ENCODE measurements at regions not wholly inside any gene's neighbourhood (a gene's known extent, or its start where the extent isn't known, plus 50 kb on each side); places are given as distances from the start of the nearest gene placed in this dataset.

DNA sequence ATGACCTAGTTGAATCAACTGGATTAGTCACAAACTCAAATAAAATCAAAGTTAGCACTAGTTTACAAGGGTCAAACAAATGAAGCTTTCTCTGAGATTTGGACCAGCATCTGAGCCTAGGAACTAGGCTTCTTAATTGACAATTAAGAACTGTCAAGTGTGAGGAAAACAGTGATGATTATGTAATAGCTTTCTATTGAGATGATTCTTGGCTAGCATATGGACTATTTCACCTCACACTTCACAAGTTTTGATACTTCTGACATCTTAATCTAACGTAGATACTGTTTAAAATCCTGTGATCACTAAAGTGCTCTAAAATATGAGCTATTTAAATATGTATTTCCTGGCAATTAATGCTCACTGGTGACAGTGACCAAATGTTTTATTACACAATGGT, 542.9 kb downstream of the EFNA5 start:
- TF ChIP-seq POLR2A (IDR thresholded peaks at IDR 0.05) (no peak), EP300 (IDR thresholded peaks at IDR 0.05) (no peak), POLR2AphosphoS5 (IDR thresholded peaks at IDR 0.05) (no peak)
- TF ChIP-seq, protein P1, sequence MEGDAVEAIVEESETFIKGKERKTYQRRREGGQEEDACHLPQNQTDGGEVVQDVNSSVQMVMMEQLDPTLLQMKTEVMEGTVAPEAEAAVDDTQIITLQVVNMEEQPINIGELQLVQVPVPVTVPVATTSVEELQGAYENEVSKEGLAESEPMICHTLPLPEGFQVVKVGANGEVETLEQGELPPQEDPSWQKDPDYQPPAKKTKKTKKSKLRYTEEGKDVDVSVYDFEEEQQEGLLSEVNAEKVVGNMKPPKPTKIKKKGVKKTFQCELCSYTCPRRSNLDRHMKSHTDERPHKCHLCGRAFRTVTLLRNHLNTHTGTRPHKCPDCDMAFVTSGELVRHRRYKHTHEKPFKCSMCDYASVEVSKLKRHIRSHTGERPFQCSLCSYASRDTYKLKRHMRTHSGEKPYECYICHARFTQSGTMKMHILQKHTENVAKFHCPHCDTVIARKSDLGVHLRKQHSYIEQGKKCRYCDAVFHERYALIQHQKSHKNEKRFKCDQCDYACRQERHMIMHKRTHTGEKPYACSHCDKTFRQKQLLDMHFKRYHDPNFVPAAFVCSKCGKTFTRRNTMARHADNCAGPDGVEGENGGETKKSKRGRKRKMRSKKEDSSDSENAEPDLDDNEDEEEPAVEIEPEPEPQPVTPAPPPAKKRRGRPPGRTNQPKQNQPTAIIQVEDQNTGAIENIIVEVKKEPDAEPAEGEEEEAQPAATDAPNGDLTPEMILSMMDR (IDR thresholded peaks at IDR 0.05): no peak

Measured in sigmoid colon (tissue), 4 donors.